ENCODE measurements at regions not wholly inside any gene's neighbourhood (a gene's known extent, or its start where the extent isn't known, plus 50 kb on each side); places are given as distances from the start of the nearest gene placed in this dataset.
"Not testable (repeated sequence)": the region's sequence is repeated elsewhere in the genome, so short reads cannot be mapped to it uniquely, and the experiment has no call there.

DNA sequence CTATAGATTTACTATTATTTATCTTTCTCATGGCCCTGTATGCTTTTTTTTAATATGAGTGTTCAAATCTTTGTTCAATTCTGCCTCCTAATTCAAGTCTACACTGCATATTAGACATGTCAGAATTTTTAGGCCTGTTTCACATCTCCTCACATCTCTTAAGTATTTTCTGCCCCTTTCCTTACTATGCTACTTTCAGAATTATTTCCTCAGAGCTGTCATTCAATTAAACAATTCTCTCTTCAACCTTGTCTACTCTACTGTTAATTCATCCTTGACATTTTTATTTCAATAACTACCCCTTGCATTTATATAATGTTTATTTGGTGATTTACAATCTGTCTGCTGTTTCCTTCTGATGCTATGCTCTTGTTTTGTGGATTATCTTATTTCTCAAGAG is 91.1 kb downstream of the CAPZA3 start:
- H3K27me3 ChIP-seq (ENCODE audit: insufficient read depth, low read depth, low read length): no peaks in the 10 kb centered on the region
- no peaks in the 10 kb centered on the region for H3F3A ChIP-seq (ENCODE audit: insufficient read depth, low read length, poor library complexity, severe bottlenecking)
- no peaks in the 10 kb centered on the region for H3K9me3 ChIP-seq (ENCODE audit: low read length)
- H2AFZ ChIP-seq (ENCODE audit: low read depth, low read length): no peak overlapping the region
- H3K9me2 ChIP-seq (ENCODE audit: insufficient read depth, low read length): no peaks in the 10 kb centered on the region
- H3K79me2 ChIP-seq (replicated peaks; ENCODE audit: insufficient read depth, low read length): no peaks in the 10 kb centered on the region
- no peaks in the 10 kb centered on the region for H4K20me1 ChIP-seq (ENCODE audit: insufficient read depth)
- H3K27ac ChIP-seq (ENCODE audit: low read length): no peak overlapping the region
- H3K9ac ChIP-seq (ENCODE audit: low read length): no peak overlapping the region
- H3K4me2 ChIP-seq (ENCODE audit: low read length): no peak overlapping the region
- no peak overlapping the region for H3K4me3 ChIP-seq (ENCODE audit: low read length)
- TF ChIP-seq TAF1 (IDR thresholded peaks at IDR 0.05; ENCODE audit: low read depth) (no peak), MXI1 (conservative IDR thresholded peaks at IDR 0.05; ENCODE audit: poor library complexity, severe bottlenecking) (no peak), EP300 (conservative IDR thresholded peaks at IDR 0.05; ENCODE audit: poor library complexity, severe bottlenecking) (no peak), POLR2AphosphoS5 (IDR thresholded peaks at IDR 0.05) (no peak), RAD21 (conservative IDR thresholded peaks at IDR 0.05) (no peak), REST (IDR thresholded peaks at IDR 0.05; ENCODE audit: borderline replicate concordance) (no peak), CTCF (IDR thresholded peaks at IDR 0.05; ENCODE audit: poor library complexity, severe bottlenecking) (no peak), EZH2 (IDR thresholded peaks at IDR 0.05; ENCODE audit: borderline replicate concordance, insufficient read depth, low read length, poor library complexity, severe bottlenecking) (no peak), SMC3 (conservative IDR thresholded peaks at IDR 0.05; ENCODE audit: poor library complexity) (no peak)
- H3K36me3 ChIP-seq (ENCODE audit: insufficient read depth, low read length): no peaks in the 10 kb centered on the region

DNA sequence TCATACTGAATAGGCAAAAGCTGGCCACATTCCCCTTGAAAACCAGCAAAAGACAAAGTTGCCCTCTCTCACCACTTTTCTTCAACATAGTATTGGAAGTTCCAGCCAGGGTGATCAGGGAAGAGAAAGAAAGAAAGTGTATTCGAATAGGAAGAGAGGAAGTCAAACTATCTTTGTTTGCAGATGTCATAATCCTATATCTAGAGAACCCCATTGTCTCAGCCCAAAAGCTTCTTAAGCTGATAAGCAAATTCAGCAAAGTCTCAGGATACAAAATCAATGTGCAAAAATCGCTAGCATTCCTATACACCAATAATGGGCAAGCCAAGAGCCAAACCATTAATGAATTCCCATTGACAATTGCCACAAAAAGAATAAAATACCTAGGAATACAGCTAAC is 95.0 kb downstream of the CAPZA3 start:
- H3K4me2 ChIP-seq (ENCODE audit: low read length); H4K20me1 ChIP-seq (ENCODE audit: insufficient read depth); H3K4me3 ChIP-seq (ENCODE audit: low read length); H3K9me3 ChIP-seq (ENCODE audit: low read length); H3K9ac ChIP-seq (ENCODE audit: low read length); H3K27me3 ChIP-seq (ENCODE audit: insufficient read depth, low read depth, low read length); H2AFZ ChIP-seq (ENCODE audit: low read depth, low read length); H3K9me2 ChIP-seq (ENCODE audit: insufficient read depth, low read length); H3K79me2 ChIP-seq (replicated peaks; ENCODE audit: insufficient read depth, low read length); H3K36me3 ChIP-seq (ENCODE audit: insufficient read depth, low read length); H3K27ac ChIP-seq (ENCODE audit: low read length); H3F3A ChIP-seq (ENCODE audit: insufficient read depth, low read length, poor library complexity, severe bottlenecking): not testable (repeated sequence)

- Histone ChIP-seq H3K9ac (ENCODE audit: low read length) (no peak overlapping the region), H3K27ac (ENCODE audit: low read length) (no peak overlapping the region), H4K20me1 (ENCODE audit: insufficient read depth) (no peaks in the 10 kb centered on the region), H3K36me3 (ENCODE audit: insufficient read depth, low read length) (no peaks in the 10 kb centered on the region), H2AFZ (ENCODE audit: low read depth, low read length) (no peak overlapping the region), H3K79me2 (replicated peaks; ENCODE audit: insufficient read depth, low read length) (no peaks in the 10 kb centered on the region), H3K9me3 (ENCODE audit: low read length) (no peaks in the 10 kb centered on the region), H3K9me2 (ENCODE audit: insufficient read depth, low read length) (no peaks in the 10 kb centered on the region), H3K4me3 (ENCODE audit: low read length) (no peak overlapping the region), H3K4me2 (ENCODE audit: low read length) (no peak overlapping the region), H3F3A (ENCODE audit: insufficient read depth, low read length, poor library complexity, severe bottlenecking) (no peaks in the 10 kb centered on the region), H3K27me3 (ENCODE audit: insufficient read depth, low read depth, low read length) (no peaks in the 10 kb centered on the region)
- TF ChIP-seq POLR2AphosphoS5 (IDR thresholded peaks at IDR 0.05): no peak
- no peak for TF ChIP-seq EP300 (conservative IDR thresholded peaks at IDR 0.05; ENCODE audit: poor library complexity, severe bottlenecking)
- TF ChIP-seq MXI1 (conservative IDR thresholded peaks at IDR 0.05; ENCODE audit: poor library complexity, severe bottlenecking): no peak
- no peak for TF ChIP-seq CTCF (IDR thresholded peaks at IDR 0.05; ENCODE audit: poor library complexity, severe bottlenecking)
- no peak for TF ChIP-seq SMC3 (conservative IDR thresholded peaks at IDR 0.05; ENCODE audit: poor library complexity)
- TF ChIP-seq RAD21 (conservative IDR thresholded peaks at IDR 0.05): no peak
- no peak for TF ChIP-seq REST (IDR thresholded peaks at IDR 0.05; ENCODE audit: borderline replicate concordance)
- TF ChIP-seq TAF1 (IDR thresholded peaks at IDR 0.05; ENCODE audit: low read depth): no peak
- no peak for TF ChIP-seq EZH2 (IDR thresholded peaks at IDR 0.05; ENCODE audit: borderline replicate concordance, insufficient read depth, low read length, poor library complexity, severe bottlenecking)
Observed at GRCh38 chr12:18837025-18837424, 99.1 kb downstream of the CAPZA3 start.
